ENCODE measurements at regions not wholly inside any gene's neighbourhood (a gene's known extent, or its start where the extent isn't known, plus 50 kb on each side); places are given as distances from the start of the nearest gene placed in this dataset.

GRCh38 chr16:76771216-76771615, 419.8 kb upstream of the MON1B start:
- Mint-ChIP-seq H3K36me3 (no peaks in the 10 kb centered on the region), H3K9me3 (peaks cover 0 to 15% (median 5%) of the 10 kb centered on the region in 11 donors), H3K4me1 (no peaks in the 10 kb centered on the region), H3K4me3 (no peak overlapping the region), H3K27me3 (no peaks in the 10 kb centered on the region), H3K27ac (no peak overlapping the region)
- CTCF ChIA-PET, result no interaction called here
- no peaks in the 10 kb centered on the region for H3K9me3 ChIP-seq (ENCODE audit: control insufficient read depth in 2 of 3, low read length in 3 of 3)
- DNase-seq, result no peak
- no peaks in the 10 kb centered on the region for H3K4me1 ChIP-seq (ENCODE audit: control insufficient read depth in 2 of 2, insufficient read depth in 2 of 2, low read length in 2 of 2)
- no peak for ATAC-seq
- no peaks in the 10 kb centered on the region for H3K36me3 ChIP-seq (ENCODE audit: control insufficient read depth in 2 of 3, insufficient read depth in 3 of 3, low read length in 3 of 3)
- intact Hi-C loops (cut with micrococcal nuclease), result no loop called here
- POLR2A ChIA-PET, result no interaction called here
- H3K27me3 ChIP-seq (ENCODE audit: control insufficient read depth in 2 of 2, insufficient read depth in 2 of 2, low read length in 2 of 2), result no peaks in the 10 kb centered on the region
- no peak overlapping the region for H3K4me3 ChIP-seq (ENCODE audit: low read length)
- H3K27ac ChIP-seq (ENCODE audit: low read depth, low read length), result no peak overlapping the region

DNA sequence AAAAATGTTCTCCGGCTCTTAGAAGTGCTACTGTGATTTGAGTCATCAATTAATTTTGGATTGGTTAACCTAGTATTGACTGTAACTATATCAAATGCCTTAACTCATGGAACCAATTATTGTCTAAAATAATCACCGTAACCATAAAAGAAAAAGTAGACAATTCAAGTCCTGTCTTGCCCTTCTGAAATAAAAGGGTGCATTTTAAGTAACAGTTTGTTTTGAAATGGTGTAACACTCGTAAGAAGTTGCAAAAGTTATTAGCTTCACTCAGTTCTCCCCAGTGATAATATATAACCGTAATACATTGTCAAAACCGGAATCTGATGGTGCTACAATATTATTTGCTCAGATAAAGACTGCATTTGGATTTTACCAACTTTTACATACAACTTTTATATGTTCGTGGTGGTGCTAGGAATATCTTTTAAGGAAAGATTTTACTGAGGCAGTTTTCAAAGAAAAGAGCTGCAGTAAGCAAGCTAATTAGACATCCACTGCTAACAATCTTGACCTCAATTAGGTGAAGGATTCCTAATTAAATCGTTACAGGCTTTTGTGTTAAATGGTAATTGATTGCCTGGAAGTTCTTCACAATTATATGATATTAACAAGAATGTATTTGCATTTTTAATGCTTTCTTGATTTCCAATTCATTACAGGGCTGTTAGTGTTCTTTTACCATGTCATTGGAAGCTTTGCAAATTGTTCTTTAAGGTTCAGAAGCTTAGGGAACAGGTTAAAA, 413.1 kb upstream of the MON1B start:
- H3K27ac Mint-ChIP-seq, result no peak overlapping the region
- Histone ChIP-seq H3K4me1 (ENCODE audit: control insufficient read depth in 2 of 2, insufficient read depth in 2 of 2, low read length in 2 of 2) (no peaks in the 10 kb centered on the region), H3K36me3 (ENCODE audit: control insufficient read depth in 2 of 3, insufficient read depth in 3 of 3, low read length in 3 of 3) (no peaks in the 10 kb centered on the region), H3K4me3 (ENCODE audit: low read length) (no peak overlapping the region), H3K27me3 (ENCODE audit: control insufficient read depth in 2 of 2, insufficient read depth in 2 of 2, low read length in 2 of 2) (no peaks in the 10 kb centered on the region), H3K9me3 (ENCODE audit: control insufficient read depth in 2 of 3, low read length in 3 of 3) (no peaks in the 10 kb centered on the region), H3K27ac (ENCODE audit: low read depth, low read length) (no peak overlapping the region)
- ChIA-PET CTCF (no interaction called here), POLR2A (no interaction called here)
- intact Hi-C loops (cut with micrococcal nuclease), result no loop called here
- no peak for ATAC-seq
- H3K4me3 Mint-ChIP-seq, result no peak overlapping the region
- no peaks in the 10 kb centered on the region for H3K36me3 Mint-ChIP-seq
- peaks cover 1 to 25% (median 7%) of the 10 kb centered on the region in 11 donors for H3K9me3 Mint-ChIP-seq
- DNase-seq, result no peak
- no peaks in the 10 kb centered on the region for H3K27me3 Mint-ChIP-seq
- no peaks in the 10 kb centered on the region for H3K4me1 Mint-ChIP-seq

DNA sequence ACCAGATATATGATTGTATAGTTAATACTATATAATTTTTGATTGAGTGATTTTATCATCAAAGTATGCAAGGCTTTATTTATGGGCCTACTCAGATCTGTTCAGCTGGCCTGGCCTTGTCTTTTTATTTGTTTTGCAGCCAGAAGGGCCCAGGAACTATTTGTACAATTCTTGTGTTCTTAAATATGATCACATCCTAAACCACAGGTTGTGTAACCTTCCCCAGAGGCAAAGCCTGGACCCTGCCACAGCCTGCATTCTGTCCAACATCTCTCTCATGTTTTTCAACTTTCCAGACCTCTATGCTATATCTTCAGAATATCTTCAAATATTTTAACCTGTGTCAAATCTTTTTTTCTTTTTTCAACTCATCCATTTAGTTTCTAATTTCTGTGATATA, 410.4 kb upstream of the MON1B start:
- no peak overlapping the region for H3K27ac Mint-ChIP-seq
- POLR2A ChIA-PET, result no interaction called here
- peaks cover 1 to 31% (median 10%) of the 10 kb centered on the region in 11 donors for H3K9me3 Mint-ChIP-seq

GRCh38 chr16:76784530-76784929, 406.5 kb upstream of the MON1B start:
- Mint-ChIP-seq H3K4me1 (no peaks in the 10 kb centered on the region), H3K27me3 (peaks cover 0 to 3% (median 0%) of the 10 kb centered on the region in 5 donors), H3K4me3 (no peak overlapping the region), H3K9me3 (peaks cover 0 to 28% (median 13%) of the 10 kb centered on the region in 11 donors), H3K36me3 (no peaks in the 10 kb centered on the region), H3K27ac (no peak overlapping the region)
- ChIA-PET POLR2A (no interaction called here), CTCF (no interaction called here)
- Histone ChIP-seq H3K4me3 (ENCODE audit: low read length) (no peak overlapping the region), H3K27me3 (ENCODE audit: control insufficient read depth in 2 of 2, insufficient read depth in 2 of 2, low read length in 2 of 2) (no peaks in the 10 kb centered on the region), H3K27ac (ENCODE audit: low read depth, low read length) (no peak overlapping the region), H3K36me3 (ENCODE audit: control insufficient read depth in 2 of 3, insufficient read depth in 3 of 3, low read length in 3 of 3) (no peaks in the 10 kb centered on the region), H3K9me3 (ENCODE audit: control insufficient read depth in 2 of 3, low read length in 3 of 3) (no peaks in the 10 kb centered on the region), H3K4me1 (ENCODE audit: control insufficient read depth in 2 of 2, insufficient read depth in 2 of 2, low read length in 2 of 2) (no peaks in the 10 kb centered on the region)
- no peak for ATAC-seq
- DNase-seq, result no peak
- intact Hi-C loops (cut with micrococcal nuclease), result no loop called here

More for the DNA sequence above, 410.4 kb upstream of the MON1B start:
- Histone ChIP-seq H3K27me3 (ENCODE audit: control insufficient read depth in 2 of 2, insufficient read depth in 2 of 2, low read length in 2 of 2) (no peaks in the 10 kb centered on the region), H3K4me1 (ENCODE audit: control insufficient read depth in 2 of 2, insufficient read depth in 2 of 2, low read length in 2 of 2) (no peaks in the 10 kb centered on the region), H3K27ac (ENCODE audit: low read depth, low read length) (no peak overlapping the region), H3K4me3 (ENCODE audit: low read length) (no peak overlapping the region), H3K9me3 (ENCODE audit: control insufficient read depth in 2 of 3, low read length in 3 of 3) (no peaks in the 10 kb centered on the region), H3K36me3 (ENCODE audit: control insufficient read depth in 2 of 3, insufficient read depth in 3 of 3, low read length in 3 of 3) (no peaks in the 10 kb centered on the region)
- CTCF ChIA-PET, result no interaction called here
- peaks cover 0 to 3% (median 0%) of the 10 kb centered on the region in 5 donors for H3K27me3 Mint-ChIP-seq
- intact Hi-C loops (cut with micrococcal nuclease), result no loop called here
- H3K36me3 Mint-ChIP-seq, result no peaks in the 10 kb centered on the region
- no peak overlapping the region for H3K4me3 Mint-ChIP-seq
- no peak for ATAC-seq
- no peaks in the 10 kb centered on the region for H3K4me1 Mint-ChIP-seq
- DNase-seq, result no peak

- ChIA-PET POLR2A (no interaction called here), CTCF (no interaction called here)
- Histone ChIP-seq H3K9me3 (ENCODE audit: control insufficient read depth in 2 of 3, low read length in 3 of 3) (no peaks in the 10 kb centered on the region), H3K4me3 (ENCODE audit: low read length) (no peak overlapping the region), H3K27ac (ENCODE audit: low read depth, low read length) (no peak overlapping the region), H3K4me1 (ENCODE audit: control insufficient read depth in 2 of 2, insufficient read depth in 2 of 2, low read length in 2 of 2) (no peaks in the 10 kb centered on the region), H3K27me3 (ENCODE audit: control insufficient read depth in 2 of 2, insufficient read depth in 2 of 2, low read length in 2 of 2) (no peaks in the 10 kb centered on the region), H3K36me3 (ENCODE audit: control insufficient read depth in 2 of 3, insufficient read depth in 3 of 3, low read length in 3 of 3) (no peaks in the 10 kb centered on the region)
- H3K4me3 Mint-ChIP-seq, result no peak overlapping the region
- DNase-seq (no peak), ATAC-seq (no peak)
- H3K36me3 Mint-ChIP-seq, result no peaks in the 10 kb centered on the region
- H3K27me3 Mint-ChIP-seq, result peaks cover 0 to 3% (median 0%) of the 10 kb centered on the region in 5 donors
- no peak overlapping the region for H3K27ac Mint-ChIP-seq
- intact Hi-C loops (cut with micrococcal nuclease), result no loop called here
- no peaks in the 10 kb centered on the region for H3K4me1 Mint-ChIP-seq
- H3K9me3 Mint-ChIP-seq, result peaks cover 0 to 21% (median 9%) of the 10 kb centered on the region in 11 donors
These were observed 403.6 kb upstream of the MON1B start for GRCh38 chr16:76787394-76787793.

DNA sequence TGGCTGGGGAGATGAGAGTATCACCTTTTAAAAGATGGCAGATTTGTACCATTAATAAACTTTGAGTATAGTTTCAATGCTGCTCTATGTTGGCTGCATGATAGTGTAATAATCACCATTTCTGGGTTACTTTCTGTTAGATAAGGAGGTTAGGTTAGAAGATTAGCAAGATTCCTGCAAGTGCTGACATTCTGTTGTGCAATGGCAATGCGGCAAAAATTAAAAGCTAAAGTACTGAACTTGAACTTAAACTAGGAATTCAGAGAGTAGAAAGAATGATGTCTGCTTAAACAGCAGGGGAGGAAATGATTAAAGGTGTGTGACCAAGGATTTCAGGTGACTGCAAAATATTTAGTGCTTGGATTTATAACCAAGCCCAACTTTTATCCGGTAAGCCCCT, 399.8 kb upstream of the MON1B start:
- POLR2A ChIA-PET, result no interaction called here
- intact Hi-C loops (cut with micrococcal nuclease), result no loop called here

GRCh38 chr16:76796416-76796815, 394.6 kb upstream of the MON1B start:
- no peak overlapping the region for H3K27ac ChIP-seq (ENCODE audit: low read depth, low read length)
- Mint-ChIP-seq H3K27ac (no peak overlapping the region), H3K4me3 (no peak overlapping the region), H3K4me1 (no peaks in the 10 kb centered on the region), H3K36me3 (no peaks in the 10 kb centered on the region), H3K9me3 (peaks cover 0 to 9% (median 4%) of the 10 kb centered on the region in 11 donors), H3K27me3 (no peaks in the 10 kb centered on the region)
- no peaks in the 10 kb centered on the region for H3K9me3 ChIP-seq (ENCODE audit: control insufficient read depth in 2 of 3, low read length in 3 of 3)
- DNase-seq (no peak), ATAC-seq (no peak)
- no peak overlapping the region for H3K4me3 ChIP-seq (ENCODE audit: low read length)
- ChIA-PET CTCF (no interaction called here), POLR2A (no interaction called here)
- no peaks in the 10 kb centered on the region for H3K36me3 ChIP-seq (ENCODE audit: control insufficient read depth in 2 of 3, insufficient read depth in 3 of 3, low read length in 3 of 3)
- no peaks in the 10 kb centered on the region for H3K4me1 ChIP-seq (ENCODE audit: control insufficient read depth in 2 of 2, insufficient read depth in 2 of 2, low read length in 2 of 2)
- intact Hi-C loops (cut with micrococcal nuclease), result no loop called here
- H3K27me3 ChIP-seq (ENCODE audit: control insufficient read depth in 2 of 2, insufficient read depth in 2 of 2, low read length in 2 of 2), result no peaks in the 10 kb centered on the region

More for the DNA sequence above, 399.8 kb upstream of the MON1B start:
- Histone ChIP-seq H3K9me3 (ENCODE audit: control insufficient read depth in 2 of 3, low read length in 3 of 3) (no peaks in the 10 kb centered on the region), H3K36me3 (ENCODE audit: control insufficient read depth in 2 of 3, insufficient read depth in 3 of 3, low read length in 3 of 3) (no peaks in the 10 kb centered on the region), H3K27me3 (ENCODE audit: control insufficient read depth in 2 of 2, insufficient read depth in 2 of 2, low read length in 2 of 2) (no peaks in the 10 kb centered on the region), H3K27ac (ENCODE audit: low read depth, low read length) (no peak overlapping the region), H3K4me3 (ENCODE audit: low read length) (no peak overlapping the region), H3K4me1 (ENCODE audit: control insufficient read depth in 2 of 2, insufficient read depth in 2 of 2, low read length in 2 of 2) (no peaks in the 10 kb centered on the region)
- Mint-ChIP-seq H3K27ac (no peak overlapping the region), H3K4me1 (no peaks in the 10 kb centered on the region), H3K9me3 (peaks cover 0 to 15% (median 5%) of the 10 kb centered on the region in 11 donors), H3K27me3 (no peaks in the 10 kb centered on the region), H3K4me3 (no peak overlapping the region), H3K36me3 (no peaks in the 10 kb centered on the region)
- CTCF ChIA-PET, result no interaction called here
- ATAC-seq (no peak), DNase-seq (no peak)
